Bronchial epithelial cell (primary cell): ENCODE measurements at regions not wholly inside any gene's neighbourhood (a gene's known extent, or its start where the extent isn't known, plus 50 kb on each side); places are given as distances from the start of the nearest gene placed in this dataset.

Source experiments
- DNase-seq: peaks from one replicate; pipeline ENCODE4 v3.0.0-alpha.2; 2010; ENCODE audit warnings: low read depth
- FAIRE-seq: peaks from 2 replicates; lab custom pipeline; 2011; peaks lifted over from hg19 to GRCh38; lab: Jason Lieb, UNC
- H3K27me3 ChIP-seq: 2 replicates; pipeline ENCODE4 v1.5.1; 2011; ENCODE audit warnings: low read length; ENCODE audit not compliant: control insufficient read depth, insufficient read depth
- H3K36me3 ChIP-seq: 2 replicates; pipeline ENCODE4 v1.5.1; 2011; ENCODE audit warnings: low read length; ENCODE audit not compliant: control insufficient read depth, insufficient read depth
- H3K4me3 ChIP-seq: 2 replicates; pipeline ENCODE4 v1.5.1; 2011; ENCODE audit warnings: mild to moderate bottlenecking, low read depth, low read length, control low read depth
- TF ChIP-seq, protein P1 (sequence below): IDR thresholded peaks from 2 replicates; pipeline ENCODE4 v1.5.1; 2011; ENCODE audit warnings: mild to moderate bottlenecking, moderate library complexity, low read length, control low read depth, inconsistent platforms; ENCODE audit not compliant: insufficient read depth, severe bottlenecking

DNA sequence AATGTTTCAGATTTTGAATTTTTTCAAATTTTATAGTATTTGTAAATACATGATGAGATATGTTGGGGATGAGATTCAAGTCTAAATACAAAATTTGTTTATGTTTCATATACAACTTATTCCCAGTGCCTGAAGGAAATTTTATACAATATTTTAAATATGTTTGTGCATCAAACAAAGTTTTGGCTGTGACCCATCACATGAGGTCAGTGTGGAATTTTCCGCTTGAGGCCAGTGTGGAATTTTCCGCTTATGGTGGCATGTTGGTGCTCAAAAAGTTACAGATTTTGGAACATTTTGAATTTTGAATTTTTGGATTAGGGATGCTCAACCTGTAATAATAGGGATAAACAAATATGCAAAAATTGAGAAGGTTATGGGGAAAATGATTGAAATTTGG, 356.6 kb upstream of the JAG1 start:
- Histone ChIP-seq H3K27me3 (no peaks in the 10 kb centered on the region), H3K4me3 (no peak overlapping the region), H3K36me3 (no peaks in the 10 kb centered on the region)
- FAIRE-seq (no peak), DNase-seq (no peak)
- TF ChIP-seq, protein P1, sequence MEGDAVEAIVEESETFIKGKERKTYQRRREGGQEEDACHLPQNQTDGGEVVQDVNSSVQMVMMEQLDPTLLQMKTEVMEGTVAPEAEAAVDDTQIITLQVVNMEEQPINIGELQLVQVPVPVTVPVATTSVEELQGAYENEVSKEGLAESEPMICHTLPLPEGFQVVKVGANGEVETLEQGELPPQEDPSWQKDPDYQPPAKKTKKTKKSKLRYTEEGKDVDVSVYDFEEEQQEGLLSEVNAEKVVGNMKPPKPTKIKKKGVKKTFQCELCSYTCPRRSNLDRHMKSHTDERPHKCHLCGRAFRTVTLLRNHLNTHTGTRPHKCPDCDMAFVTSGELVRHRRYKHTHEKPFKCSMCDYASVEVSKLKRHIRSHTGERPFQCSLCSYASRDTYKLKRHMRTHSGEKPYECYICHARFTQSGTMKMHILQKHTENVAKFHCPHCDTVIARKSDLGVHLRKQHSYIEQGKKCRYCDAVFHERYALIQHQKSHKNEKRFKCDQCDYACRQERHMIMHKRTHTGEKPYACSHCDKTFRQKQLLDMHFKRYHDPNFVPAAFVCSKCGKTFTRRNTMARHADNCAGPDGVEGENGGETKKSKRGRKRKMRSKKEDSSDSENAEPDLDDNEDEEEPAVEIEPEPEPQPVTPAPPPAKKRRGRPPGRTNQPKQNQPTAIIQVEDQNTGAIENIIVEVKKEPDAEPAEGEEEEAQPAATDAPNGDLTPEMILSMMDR: no peak

DNA sequence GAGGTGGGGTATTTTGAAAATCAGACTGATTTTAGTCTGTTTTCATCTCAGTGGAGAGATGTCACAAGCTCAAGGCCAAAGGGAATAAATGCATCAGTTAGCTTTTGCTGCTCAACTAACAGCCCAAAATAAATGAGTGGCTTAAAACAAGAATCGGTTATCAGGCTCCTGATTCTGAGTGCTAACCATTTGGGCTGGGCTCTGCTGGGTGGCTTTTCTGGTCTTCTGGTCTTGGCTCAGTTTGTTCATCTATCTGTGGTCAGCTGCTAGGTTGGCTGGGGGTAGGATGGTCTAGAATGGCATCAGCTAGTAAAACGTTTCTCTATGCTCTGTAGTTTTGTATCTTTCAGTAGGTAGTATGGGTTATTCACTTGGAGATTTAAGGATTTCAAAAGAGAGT, 357.5 kb upstream of the JAG1 start:
- no peaks in the 10 kb centered on the region for H3K27me3 ChIP-seq
- H3K4me3 ChIP-seq: no peak overlapping the region
- no peaks in the 10 kb centered on the region for H3K36me3 ChIP-seq
- TF ChIP-seq, protein P1: no peak
- FAIRE-seq (no peak), DNase-seq (no peak)

DNA sequence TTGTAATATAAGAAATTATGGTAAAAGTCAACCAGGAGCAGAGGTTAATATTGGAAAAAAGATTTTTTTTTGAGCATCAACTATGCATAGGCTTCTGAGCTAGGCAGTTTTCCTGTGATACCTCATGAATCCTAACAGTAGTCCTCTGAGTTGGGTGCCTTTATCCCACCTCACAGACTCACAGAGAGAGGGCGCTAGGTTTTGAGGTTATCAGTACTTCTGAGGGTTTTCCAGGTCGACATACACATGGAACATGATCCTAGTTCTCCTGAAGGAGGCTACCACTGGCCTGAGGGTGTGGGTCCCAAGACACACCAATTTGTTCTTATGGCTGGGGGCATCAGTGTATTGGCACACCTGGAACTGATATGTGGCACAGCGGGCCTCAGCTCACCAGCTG, 358.8 kb upstream of the JAG1 start:
- no peaks in the 10 kb centered on the region for H3K36me3 ChIP-seq
- TF ChIP-seq, protein P1: no peak
- no peak for DNase-seq
- peak; percentile 62 for FAIRE-seq
- H3K27me3 ChIP-seq: no peaks in the 10 kb centered on the region
- H3K4me3 ChIP-seq: no peak overlapping the region

DNA sequence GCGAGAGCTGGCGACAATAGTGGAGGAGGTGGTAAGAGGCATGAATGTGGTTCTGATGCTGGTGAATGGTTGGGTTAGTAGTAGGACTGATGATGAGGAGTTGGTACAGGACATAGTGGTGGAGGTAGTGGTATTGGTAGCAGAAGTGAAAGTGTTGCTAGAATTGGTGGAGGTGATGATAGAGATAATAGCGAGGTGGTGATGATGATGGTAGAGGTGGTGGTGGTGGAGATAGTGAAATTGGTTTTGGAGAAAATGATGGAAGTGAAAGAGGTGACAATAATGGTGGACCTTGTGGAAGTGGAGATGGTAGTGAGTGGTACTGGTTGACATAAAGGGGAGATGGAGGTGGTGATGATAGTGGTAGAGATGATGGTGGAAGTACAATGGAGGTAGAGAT, 360.2 kb upstream of the JAG1 start:
- H3K36me3 ChIP-seq: no peaks in the 10 kb centered on the region
- H3K4me3 ChIP-seq: no peak overlapping the region
- DNase-seq (no peak), FAIRE-seq (no peak)
- no peaks in the 10 kb centered on the region for H3K27me3 ChIP-seq
- TF ChIP-seq, protein P1: no peak

DNA sequence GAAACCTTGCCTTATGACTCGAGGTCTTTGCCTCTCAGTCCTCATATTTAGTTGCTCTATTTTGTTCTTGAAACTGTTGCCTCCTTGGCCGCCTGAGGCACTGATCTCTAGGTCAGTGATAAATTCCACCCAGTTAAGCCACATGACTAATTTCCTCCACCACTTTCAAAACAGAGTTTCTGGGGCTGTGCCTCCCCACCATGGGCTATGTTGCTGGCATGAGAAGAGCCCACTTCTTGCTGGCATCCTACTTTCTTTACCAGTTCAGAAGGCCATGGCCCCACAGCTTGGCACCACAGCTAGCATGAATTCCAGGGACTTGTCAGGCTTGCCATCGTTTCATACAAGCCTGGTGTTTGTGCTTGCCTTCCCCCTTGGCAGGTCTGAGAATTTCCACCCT, 361.4 kb upstream of the JAG1 start:
- Histone ChIP-seq H3K36me3 (no peaks in the 10 kb centered on the region), H3K27me3 (no peaks in the 10 kb centered on the region), H3K4me3 (no peak overlapping the region)
- DNase-seq (peak; percentile 6), FAIRE-seq (no peak)
- TF ChIP-seq, protein P1: no peak

DNA sequence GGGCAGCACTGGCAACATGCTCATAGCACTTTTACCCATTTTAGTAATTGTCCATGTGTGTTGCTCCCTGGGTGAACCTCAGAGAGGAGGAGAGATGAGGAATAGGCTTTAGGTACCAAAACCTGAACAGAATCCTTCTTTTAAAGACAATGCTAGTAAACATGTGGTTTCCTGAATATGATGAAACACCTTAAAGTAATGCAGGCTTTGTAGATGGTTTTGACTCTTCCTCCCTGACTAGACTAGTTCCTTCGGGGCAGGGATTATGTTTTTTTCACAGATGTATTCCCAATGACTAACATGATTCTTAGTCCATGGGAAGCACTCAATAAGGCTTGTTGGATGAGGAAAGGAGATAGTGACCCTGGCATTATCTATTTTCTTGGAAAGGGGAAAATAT, 367.6 kb upstream of the JAG1 start:
- Histone ChIP-seq H3K36me3 (no peaks in the 10 kb centered on the region), H3K4me3 (no peak overlapping the region), H3K27me3 (no peaks in the 10 kb centered on the region)
- FAIRE-seq (no peak), DNase-seq (peak; percentile 92)
- TF ChIP-seq, protein P1: no peak
